ENCODE measurements at regions not wholly inside any gene's neighbourhood (a gene's known extent, or its start where the extent isn't known, plus 50 kb on each side); places are given as distances from the start of the nearest gene placed in this dataset.
"Not testable (repeated sequence)": the region's sequence is repeated elsewhere in the genome, so short reads cannot be mapped to it uniquely, and the experiment has no call there.

DNA sequence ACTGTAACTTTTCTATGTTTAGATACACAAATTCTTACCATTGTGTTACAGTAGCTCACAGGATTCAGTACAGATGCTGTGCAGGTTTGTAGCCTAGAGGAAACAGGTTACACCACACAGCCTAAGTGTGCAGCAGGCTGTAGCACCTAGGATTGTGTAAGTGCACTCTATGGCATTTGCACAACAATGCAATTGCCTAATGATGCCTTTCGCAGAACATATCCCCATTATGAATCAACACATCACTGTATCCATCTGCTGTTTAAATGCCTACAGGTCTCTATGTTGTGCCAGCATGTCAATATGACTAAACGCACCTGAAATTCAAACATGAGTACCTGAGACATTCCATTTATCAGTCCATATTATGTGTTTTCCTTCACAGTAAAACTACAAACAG is 138.0 kb upstream of the VOPP1 start:
- TF ChIP-seq, protein P1, sequence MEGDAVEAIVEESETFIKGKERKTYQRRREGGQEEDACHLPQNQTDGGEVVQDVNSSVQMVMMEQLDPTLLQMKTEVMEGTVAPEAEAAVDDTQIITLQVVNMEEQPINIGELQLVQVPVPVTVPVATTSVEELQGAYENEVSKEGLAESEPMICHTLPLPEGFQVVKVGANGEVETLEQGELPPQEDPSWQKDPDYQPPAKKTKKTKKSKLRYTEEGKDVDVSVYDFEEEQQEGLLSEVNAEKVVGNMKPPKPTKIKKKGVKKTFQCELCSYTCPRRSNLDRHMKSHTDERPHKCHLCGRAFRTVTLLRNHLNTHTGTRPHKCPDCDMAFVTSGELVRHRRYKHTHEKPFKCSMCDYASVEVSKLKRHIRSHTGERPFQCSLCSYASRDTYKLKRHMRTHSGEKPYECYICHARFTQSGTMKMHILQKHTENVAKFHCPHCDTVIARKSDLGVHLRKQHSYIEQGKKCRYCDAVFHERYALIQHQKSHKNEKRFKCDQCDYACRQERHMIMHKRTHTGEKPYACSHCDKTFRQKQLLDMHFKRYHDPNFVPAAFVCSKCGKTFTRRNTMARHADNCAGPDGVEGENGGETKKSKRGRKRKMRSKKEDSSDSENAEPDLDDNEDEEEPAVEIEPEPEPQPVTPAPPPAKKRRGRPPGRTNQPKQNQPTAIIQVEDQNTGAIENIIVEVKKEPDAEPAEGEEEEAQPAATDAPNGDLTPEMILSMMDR (IDR thresholded peaks at IDR 0.05; ENCODE audit: insufficient read depth, low read depth, low read length), result not testable (repeated sequence)
- not testable (repeated sequence) for TF ChIP-seq EZH2 (IDR thresholded peaks at IDR 0.05; ENCODE audit: insufficient read depth, low read length)
